IMR-90 (cell line): ENCODE measurements at regions not wholly inside any gene's neighbourhood (a gene's known extent, or its start where the extent isn't known, plus 50 kb on each side); places are given as distances from the start of the nearest gene placed in this dataset.

ENCODE experiments used
- ATAC-seq: fragments of 200-7000 bp; cut with Tn5 transposase; 2 replicates; pipeline ENCODE4 v1.9.1; 2020; ENCODE audit warnings: low read depth, mild to moderate bottlenecking, moderate library complexity
- BruUV-seq: library from RNA; stranded (reverse); fragments of 400-500 nt; replicated peaks from 2 replicates; lab custom pipeline; 2021; lab: Mats Ljungman, UMichigan
- CTCF ChIA-PET: fragments of 300-600 bp; formaldehyde crosslinking; extraction: SDS; loops from one replicate; lab custom pipeline; 2021; ENCODE audit warnings: antibody characterized with exemption; lab: Yijun Ruan, JAX
- POLR2A ChIA-PET: fragments of 300-600 bp; sonication (Branson Sonifier 250); formaldehyde crosslinking; loops from one replicate; lab custom pipeline; 2022; ENCODE audit warnings: antibody characterized with exemption; ENCODE audit not compliant: unreplicated experiment; lab: Charles Lee
- DNase-seq: peaks from one replicate; pipeline ENCODE4 v3.0.0; 2013
- H2AFZ ChIP-seq: replicated peaks from 2 replicates; pipeline ENCODE3; 2013; ENCODE audit warnings: low read length, mild to moderate bottlenecking; ENCODE audit not compliant: poor library complexity
- H2AK5ac ChIP-seq: 2 replicates; pipeline ENCODE4 v1.6.1; 2013; ENCODE audit warnings: low read depth, low read length, inconsistent platforms
- H2AK9ac ChIP-seq: replicated peaks from 2 replicates; pipeline ENCODE3; 2013; ENCODE audit warnings: mild to moderate bottlenecking, low read depth, low read length, moderate library complexity; ENCODE audit not compliant: poor library complexity
- H2BK120ac ChIP-seq: 2 replicates; pipeline ENCODE4 v1.6.1; 2013; ENCODE audit warnings: low read depth, low read length, inconsistent platforms
- H2BK15ac ChIP-seq: 3 replicates; pipeline ENCODE4 v1.6.1; 2013; ENCODE audit warnings: low read depth, low read length, inconsistent platforms
- H2BK20ac ChIP-seq: 2 replicates; pipeline ENCODE4 v1.6.1; 2013; ENCODE audit warnings: low read depth, mild to moderate bottlenecking, inconsistent platforms, low read length, moderate library complexity
- H2BK5ac ChIP-seq: 2 replicates; pipeline ENCODE4 v1.6.1; 2013; ENCODE audit warnings: mild to moderate bottlenecking, low read depth, low read length, inconsistent platforms; ENCODE audit not compliant: poor library complexity, severe bottlenecking
- H3K14ac ChIP-seq: replicated peaks from 2 replicates; pipeline ENCODE4 v1.6.1; 2013; ENCODE audit warnings: low read depth, low read length, inconsistent platforms
- H3K18ac ChIP-seq: 2 replicates; pipeline ENCODE4 v1.6.1; 2013; ENCODE audit warnings: low read depth, low read length, control low read depth
- H3K23ac ChIP-seq: 2 replicates; pipeline ENCODE4 v1.6.1; 2013; ENCODE audit warnings: low read depth, low read length, inconsistent platforms
- H3K27ac ChIP-seq: 2 replicates; pipeline ENCODE4 v1.5.1; 2013; ENCODE audit warnings: mild to moderate bottlenecking, control low read depth, low read length; ENCODE audit not compliant: insufficient read depth
- H3K27me3 ChIP-seq: 2 replicates; pipeline ENCODE4 v1.6.1; 2013; ENCODE audit warnings: low read length; ENCODE audit not compliant: control insufficient read depth, insufficient read depth
- H3K36me3 ChIP-seq: 2 replicates; pipeline ENCODE4 v1.6.1; 2013; ENCODE audit warnings: low read length, mixed read lengths; ENCODE audit not compliant: control insufficient read depth, insufficient read depth
- H3K4ac ChIP-seq: 2 replicates; pipeline ENCODE4 v1.6.1; 2013; ENCODE audit warnings: low read depth, low read length, inconsistent platforms
- H3K4me1 ChIP-seq: 2 replicates; pipeline ENCODE4 v1.6.1; 2013; ENCODE audit warnings: low read length, mixed read lengths; ENCODE audit not compliant: control insufficient read depth, insufficient read depth
- H3K4me2 ChIP-seq: 2 replicates; pipeline ENCODE4 v1.6.1; 2013; ENCODE audit warnings: low read depth, mild to moderate bottlenecking, control low read depth, low read length, moderate library complexity
- H3K4me3 ChIP-seq: 2 replicates; pipeline ENCODE4 v1.5.1; 2013; ENCODE audit warnings: low read depth, mild to moderate bottlenecking, control low read depth, low read length, moderate library complexity; ENCODE audit not compliant: insufficient read depth
- H3K56ac ChIP-seq: 2 replicates; pipeline ENCODE4 v1.6.1; 2013; ENCODE audit warnings: low read length, inconsistent platforms; ENCODE audit not compliant: insufficient read depth; ENCODE audit errors: extremely low read depth
- H3K79me1 ChIP-seq, 2 experiments: 2 replicates each; pipeline ENCODE4 v1.6.1; 2013; ENCODE audit warnings: low read length in 2 of 2, inconsistent platforms in 1 of 2, low read depth in 1 of 2
- H3K9ac ChIP-seq: 2 replicates; pipeline ENCODE4 v1.6.1; 2013; ENCODE audit warnings: low read depth, low read length, control low read depth
- H3K9me1 ChIP-seq: 2 replicates; pipeline ENCODE4 v1.6.1; 2013; ENCODE audit warnings: low read length, inconsistent platforms; ENCODE audit not compliant: insufficient read depth
- H3K9me3 ChIP-seq: 2 replicates; pipeline ENCODE4 v1.6.1; 2013; ENCODE audit warnings: low read length; ENCODE audit not compliant: control insufficient read depth, insufficient read depth
- H4K20me1 ChIP-seq: 2 replicates; pipeline ENCODE4 v1.6.1; 2013; ENCODE audit warnings: low read length, inconsistent platforms; ENCODE audit not compliant: insufficient read depth
- H4K5ac ChIP-seq: 2 replicates; pipeline ENCODE4 v1.6.1; 2013; ENCODE audit warnings: mild to moderate bottlenecking, low read depth, low read length, control low read depth
- H4K8ac ChIP-seq, 2 experiments: 2 replicates each; pipeline ENCODE4 v1.6.1; 2013; ENCODE audit warnings: low read depth in 2 of 2, low read length in 2 of 2, control low read depth in 1 of 2, inconsistent platforms in 1 of 2
- H4K91ac ChIP-seq: 2 replicates; pipeline ENCODE4 v1.6.1; 2013; ENCODE audit warnings: low read depth, low read length, inconsistent platforms; ENCODE audit not compliant: insufficient read depth
- BHLHE40 ChIP-seq: fragments of 150-350 bp; IDR thresholded peaks from 2 replicates; pipeline ENCODE4 v1.6.1; 2016; ENCODE audit warnings: mild to moderate bottlenecking, low read depth, low read length
- CEBPB ChIP-seq: IDR thresholded peaks from 2 replicates; pipeline ENCODE4 v1.6.1; 2012; ENCODE audit warnings: low read depth, low read length, improper control_type of control experiment
- CHD1 ChIP-seq: IDR thresholded peaks from 2 replicates; pipeline ENCODE4 v1.6.1; 2012; ENCODE audit warnings: low read depth, low read length, improper control_type of control experiment
- CTCF ChIP-seq: conservative IDR thresholded peaks from 2 replicates; pipeline ENCODE4 v1.5.1; 2012; ENCODE audit warnings: mild to moderate bottlenecking, low read depth, low read length, improper control_type of control experiment
- FOS ChIP-seq: fragments of 150-350 bp; IDR thresholded peaks from 2 replicates; pipeline ENCODE4 v1.6.1; 2016; ENCODE audit warnings: low read depth, low read length
- MAFK ChIP-seq: IDR thresholded peaks from 2 replicates; pipeline ENCODE4 v1.6.1; 2012; ENCODE audit warnings: low read depth, low read length, improper control_type of control experiment
- MAZ ChIP-seq: IDR thresholded peaks from 2 replicates; pipeline ENCODE4 v1.6.1; 2012; ENCODE audit warnings: low read depth, mild to moderate bottlenecking, low read length, improper control_type of control experiment, moderate library complexity, borderline replicate concordance
- MXI1 ChIP-seq: IDR thresholded peaks from 2 replicates; pipeline ENCODE4 v1.6.1; 2012; ENCODE audit warnings: low read depth, mild to moderate bottlenecking, low read length, moderate library complexity, borderline replicate concordance
- NFE2L2 ChIP-seq: fragments of 150-350 bp; IDR thresholded peaks from 2 replicates; pipeline ENCODE4 v1.6.1; 2016; ENCODE audit warnings: low read depth, mild to moderate bottlenecking, low read length
- POLR2A ChIP-seq: IDR thresholded peaks from 2 replicates; pipeline ENCODE4 v1.6.1; 2012; ENCODE audit warnings: mild to moderate bottlenecking, low read depth, low read length
- RAD21 ChIP-seq: IDR thresholded peaks from 2 replicates; pipeline ENCODE4 v1.6.1; 2012; ENCODE audit warnings: low read length, improper control_type of control experiment
- RCOR1 ChIP-seq: IDR thresholded peaks from 2 replicates; pipeline ENCODE4 v1.6.1; 2012; ENCODE audit warnings: mild to moderate bottlenecking, low read length, improper control_type of control experiment; ENCODE audit not compliant: insufficient replicate concordance
- RFX5 ChIP-seq: IDR thresholded peaks from 2 replicates; pipeline ENCODE4 v1.8.0; 2012; ENCODE audit warnings: low read depth, mild to moderate bottlenecking, low read length, moderate library complexity
- SMC3 ChIP-seq: fragments of 150-350 bp; IDR thresholded peaks from 2 replicates; pipeline ENCODE4 v1.6.1; 2016; ENCODE audit warnings: low read depth, mild to moderate bottlenecking, antibody characterized with exemption, low read length, moderate library complexity
- USF2 ChIP-seq: fragments of 150-350 bp; IDR thresholded peaks from 2 replicates; pipeline ENCODE4 v1.6.1; 2017; ENCODE audit warnings: mild to moderate bottlenecking, antibody characterized with exemption, low read length, low read depth
- WGBS, 2 experiments: methylation state at CpG; one replicate each; pipeline versions ENCODE4 v1.1.5 to v1.1.7; 2013; ENCODE audit warnings: missing lambda C conversion rate in 2 of 2; ENCODE audit not compliant: insufficient read length in 1 of 2; ENCODE audit errors: extremely low coverage in 2 of 2; 5-methylcytosine and 5-hydroxymethylcytosine counted together
- dilution Hi-C: fragments of 300-500 bp; cut with HindIII; formaldehyde crosslinking; loops from one replicate; pipeline ENCODE4 v1.14.3; 2018; ENCODE audit warnings: low sequenced_read_pairs; ENCODE audit not compliant: unreplicated experiment
- in situ Hi-C: fragments of 300-500 bp; cut with MboI; formaldehyde crosslinking; loops from 3 replicates; pipeline ENCODE4 v1.14.3; 2019; ENCODE audit warnings: low sequenced_read_pairs, inconsistent platforms, mixed read lengths
- intact Hi-C: fragments of 100-400 bp; cut with micrococcal nuclease; formaldehyde crosslinking; loops from 2 replicates; pipeline ENCODE4 v1.10.0; 2022
- TF ChIP-seq, protein P1 (sequence below): fragments of 150-350 bp; IDR thresholded peaks from 2 replicates; pipeline ENCODE4 v1.6.1; 2016; ENCODE audit warnings: low read depth, mild to moderate bottlenecking, low read length, moderate library complexity, borderline replicate concordance

DNA sequence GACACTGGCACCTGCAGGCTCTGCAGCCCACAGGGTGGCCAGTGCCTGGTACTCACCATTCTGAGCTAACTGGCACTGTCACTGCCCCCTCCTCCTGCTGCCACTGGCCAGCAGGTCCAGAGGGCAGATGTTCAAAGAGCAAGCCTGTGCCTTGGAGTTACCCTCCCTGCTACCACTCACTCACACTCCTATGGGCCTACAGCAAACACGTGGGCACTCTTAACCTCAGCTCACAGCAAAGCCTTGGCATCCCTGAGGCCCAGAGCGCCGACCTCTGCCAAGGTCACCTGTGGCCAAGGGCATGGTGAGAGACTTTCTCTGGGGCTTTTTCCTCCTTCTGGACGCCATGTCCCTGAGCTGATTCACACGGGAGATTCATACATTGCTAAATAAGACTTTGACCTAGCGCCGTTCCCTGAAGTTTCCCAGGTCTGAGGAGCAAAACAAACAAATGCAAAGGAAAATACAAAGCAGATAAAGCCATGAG is 270.0 kb upstream of the PPP2R2D start:
- WGBS, 2 experiments, result no CpG with 5 or more reads among the region's 7 CpGs
- Histone ChIP-seq H3K79me1 (no peaks in the 10 kb centered on the region), H4K8ac (no peak overlapping the region), H2BK120ac (no peak overlapping the region), H3K27ac (no peak overlapping the region), H4K91ac (no peak overlapping the region), H4K20me1 (no peaks in the 10 kb centered on the region), H4K5ac (no peak overlapping the region), H2BK20ac (no peak overlapping the region), H3K4me3 (no peak overlapping the region), H3K9ac (no peak overlapping the region), H2AFZ (no peak overlapping the region), H2BK15ac (no peak overlapping the region), H3K4ac (no peak overlapping the region), H2BK5ac (no peak overlapping the region), H3K56ac (no peak overlapping the region), H3K4me2 (no peak overlapping the region), H3K18ac (no peak overlapping the region), H2AK9ac (no peak overlapping the region), H3K14ac (no peak overlapping the region), H3K9me3 (peaks cover 24% of the 10 kb centered on the region; the same call in 1 of the 2 replicates), H3K23ac (no peak overlapping the region), H3K4me1 (no peaks in the 10 kb centered on the region), H3K9me1 (no peaks in the 10 kb centered on the region), H3K36me3 (no peaks in the 10 kb centered on the region), H2AK5ac (no peak overlapping the region), H3K27me3 (no peaks in the 10 kb centered on the region)
- TF ChIP-seq MAFK, result no peak
- no peak for TF ChIP-seq POLR2A
- TF ChIP-seq BHLHE40, result no peak
- TF ChIP-seq CHD1, result no peak
- TF ChIP-seq MXI1, result no peak
- TF ChIP-seq CEBPB, result no peak
- TF ChIP-seq SMC3, result no peak
- TF ChIP-seq MAZ, result no peak
- TF ChIP-seq USF2, result no peak
- no peak for TF ChIP-seq RFX5
- TF ChIP-seq, protein P1, sequence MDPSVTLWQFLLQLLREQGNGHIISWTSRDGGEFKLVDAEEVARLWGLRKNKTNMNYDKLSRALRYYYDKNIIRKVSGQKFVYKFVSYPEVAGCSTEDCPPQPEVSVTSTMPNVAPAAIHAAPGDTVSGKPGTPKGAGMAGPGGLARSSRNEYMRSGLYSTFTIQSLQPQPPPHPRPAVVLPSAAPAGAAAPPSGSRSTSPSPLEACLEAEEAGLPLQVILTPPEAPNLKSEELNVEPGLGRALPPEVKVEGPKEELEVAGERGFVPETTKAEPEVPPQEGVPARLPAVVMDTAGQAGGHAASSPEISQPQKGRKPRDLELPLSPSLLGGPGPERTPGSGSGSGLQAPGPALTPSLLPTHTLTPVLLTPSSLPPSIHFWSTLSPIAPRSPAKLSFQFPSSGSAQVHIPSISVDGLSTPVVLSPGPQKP, result no peak
- no peak for TF ChIP-seq CTCF
- TF ChIP-seq FOS, result no peak
- no peak for TF ChIP-seq RAD21
- TF ChIP-seq RCOR1, result no peak
- no peak for TF ChIP-seq NFE2L2
- no TSS peak for BruUV-seq
- ChIA-PET CTCF (no interaction called here), POLR2A (no interaction called here)
- no peak for DNase-seq
- intact Hi-C loops (no loop called here), dilution Hi-C loops (no loop called here), in situ Hi-C loops (no loop called here)
- ATAC-seq, result no peak
